SKM-1 treated with dmso at 0.1 percent for 144 hours (cell line): ENCODE measurements at regions not wholly inside any gene's neighbourhood (a gene's known extent, or its start where the extent isn't known, plus 50 kb on each side); places are given as distances from the start of the nearest gene placed in this dataset.
A peak's percentile ranks its signal among the peaks of the same experiment; 100 is the strongest.

Source experiments
- DNase-seq: peaks from one replicate; lab custom pipeline; 2025; ENCODE audit not compliant: unreplicated experiment; lab: John Stamatoyannopoulos, UW

DNA sequence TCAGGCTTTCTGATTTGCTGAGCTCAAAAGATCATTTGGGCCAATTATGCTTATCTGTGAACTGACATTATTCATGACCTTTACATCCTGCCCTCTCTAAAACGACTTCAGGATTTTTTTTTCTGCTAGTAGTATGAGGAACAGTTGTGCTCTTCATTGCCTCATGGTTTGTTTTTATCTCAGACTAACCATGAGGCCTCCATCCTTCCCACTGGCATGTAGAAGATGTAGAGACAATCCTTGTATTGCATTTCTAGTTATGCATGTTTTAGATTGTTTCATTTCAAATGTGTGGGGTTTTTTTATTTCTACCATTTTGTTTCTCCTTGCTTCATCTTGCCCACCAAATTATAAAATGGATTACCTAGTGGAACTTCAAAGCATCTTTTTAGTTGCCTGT, 82.8 kb upstream of the C1orf87 start:
- DNase-seq, result no peak

DNA sequence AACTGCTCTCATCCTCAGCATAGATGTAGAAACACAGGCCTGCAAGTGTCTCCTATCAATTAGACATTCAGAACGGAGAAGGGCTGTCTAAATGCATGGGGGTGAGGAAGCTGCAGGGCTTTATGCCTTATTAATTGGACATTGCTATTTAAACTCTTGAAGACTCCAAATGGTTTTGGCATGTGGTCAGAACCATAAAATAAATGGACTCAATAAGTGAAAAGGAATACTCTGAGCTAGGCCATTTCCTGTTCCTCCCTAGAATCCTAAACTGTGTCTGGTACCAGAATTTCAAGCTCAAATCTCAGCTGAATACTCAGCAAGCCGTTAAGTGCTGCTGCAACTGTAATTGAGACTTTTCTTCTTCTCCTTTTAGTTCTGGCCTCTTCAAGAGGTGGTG, 80.4 kb upstream of the C1orf87 start:
- no peak for DNase-seq

DNA sequence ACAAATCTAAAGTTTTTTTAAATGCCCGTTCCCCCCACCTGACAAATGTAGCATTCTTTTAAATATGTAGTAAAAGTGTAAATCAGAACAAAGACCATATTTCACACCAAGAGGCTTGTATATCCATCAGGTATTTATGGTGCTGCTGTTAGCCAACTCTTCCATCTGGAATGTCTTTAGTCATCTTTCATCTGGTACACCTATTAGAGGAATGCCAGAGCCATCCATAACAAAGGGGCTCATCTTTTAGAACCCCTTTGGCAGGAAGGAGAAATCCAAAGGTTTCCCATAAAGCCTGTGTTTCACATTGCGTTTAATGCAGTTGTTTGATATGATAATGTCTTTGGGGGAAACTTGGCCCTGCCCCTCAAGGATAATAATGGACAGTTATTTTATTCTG, 79.3 kb upstream of the C1orf87 start:
- no peak for DNase-seq

DNA sequence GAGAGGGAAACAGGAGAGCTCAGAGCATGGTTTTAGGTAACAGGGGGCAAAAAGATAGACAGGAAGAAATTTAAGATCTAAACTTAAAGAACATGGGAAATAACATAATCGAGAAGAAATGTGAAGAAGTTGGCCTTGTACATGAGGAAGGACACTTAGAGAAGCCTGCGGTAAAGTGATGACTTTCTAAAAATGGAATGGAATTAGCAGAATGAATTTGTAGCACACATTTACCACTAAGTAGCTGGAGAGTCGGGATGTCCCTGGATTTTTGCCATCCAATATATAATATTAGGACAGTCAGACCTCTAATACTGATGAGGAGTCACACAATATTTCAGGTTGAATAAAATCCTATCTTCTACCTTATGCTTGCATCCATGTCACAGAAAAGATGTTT, 77.7 kb upstream of the C1orf87 start:
- no peak for DNase-seq

DNA sequence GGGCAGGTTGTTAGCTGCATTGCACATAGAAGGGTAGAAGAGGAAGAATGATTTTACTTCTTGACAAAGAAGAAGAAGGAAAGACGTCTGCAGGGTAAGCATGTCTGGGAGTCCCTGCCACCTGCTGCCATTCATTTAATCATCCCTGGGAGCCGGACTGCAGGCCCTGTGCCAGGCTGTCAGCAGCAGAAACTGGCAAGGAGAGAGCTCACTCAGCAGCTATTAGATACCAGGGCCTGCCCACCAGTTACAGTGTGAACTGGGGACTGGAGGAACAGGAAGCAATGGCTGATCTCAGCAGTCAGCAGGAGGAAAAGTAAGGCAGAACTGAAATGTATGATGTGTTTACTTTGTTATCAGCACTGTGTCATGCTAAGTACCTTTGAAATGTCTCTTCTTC, 75.7 kb upstream of the C1orf87 start:
- no peak for DNase-seq

DNA sequence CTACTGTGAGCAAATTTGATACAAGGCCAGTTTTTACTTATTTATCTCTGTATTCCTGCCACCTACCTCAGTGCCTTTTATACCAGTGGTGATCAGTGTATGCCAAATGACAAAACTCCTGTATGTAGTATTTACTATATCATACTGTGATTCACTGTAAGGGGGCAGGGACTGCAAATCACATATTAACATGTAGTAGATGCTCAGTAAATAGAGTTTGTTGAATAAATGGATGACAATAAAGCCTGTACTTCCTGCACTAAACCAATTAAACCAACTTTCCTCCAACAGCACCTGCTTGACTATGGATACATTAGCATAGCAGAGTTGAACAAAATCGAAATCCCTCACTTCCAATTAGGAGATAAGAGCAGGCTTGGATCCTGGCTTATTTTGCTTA, 73.3 kb upstream of the C1orf87 start:
- no peak for DNase-seq

DNA sequence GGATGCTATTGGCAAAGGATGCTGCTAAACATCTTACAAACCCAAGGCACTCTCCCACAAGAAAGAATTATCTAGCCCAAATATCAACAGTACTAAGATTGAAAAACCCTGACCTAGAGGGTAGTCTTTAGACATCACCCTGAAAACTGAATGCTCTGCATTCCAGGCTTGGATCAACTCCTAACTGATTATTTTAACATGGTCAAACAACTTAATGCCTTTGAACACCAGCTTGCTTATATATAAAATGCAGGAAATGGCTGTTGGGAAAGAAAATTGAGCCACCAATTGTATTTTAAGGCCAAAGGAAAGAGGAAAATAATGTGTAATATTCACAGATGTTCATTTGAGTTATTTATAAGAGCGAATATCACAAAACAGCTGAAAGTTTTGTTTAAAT, 72.2 kb upstream of the C1orf87 start:
- no peak for DNase-seq

DNA sequence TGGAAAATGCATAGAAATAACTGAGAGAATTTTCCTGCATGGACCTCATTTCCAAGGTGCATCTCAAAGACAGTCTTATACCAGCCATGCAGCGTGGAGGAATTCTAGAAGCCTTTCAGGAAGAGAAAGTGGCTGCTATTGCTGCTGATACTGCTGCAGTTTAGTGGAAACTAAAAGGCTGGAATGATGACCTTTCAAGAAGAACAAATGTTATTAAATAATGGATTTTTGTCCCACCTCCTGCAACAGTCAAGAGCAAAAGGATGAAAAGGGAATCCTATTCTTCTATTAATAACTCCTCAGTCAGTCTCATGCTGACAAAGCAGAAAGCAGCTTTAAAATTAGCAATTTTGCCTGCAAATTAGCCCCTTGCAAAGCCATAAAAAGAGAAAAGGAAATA, 68.2 kb upstream of the C1orf87 start:
- DNase-seq, result no peak

DNA sequence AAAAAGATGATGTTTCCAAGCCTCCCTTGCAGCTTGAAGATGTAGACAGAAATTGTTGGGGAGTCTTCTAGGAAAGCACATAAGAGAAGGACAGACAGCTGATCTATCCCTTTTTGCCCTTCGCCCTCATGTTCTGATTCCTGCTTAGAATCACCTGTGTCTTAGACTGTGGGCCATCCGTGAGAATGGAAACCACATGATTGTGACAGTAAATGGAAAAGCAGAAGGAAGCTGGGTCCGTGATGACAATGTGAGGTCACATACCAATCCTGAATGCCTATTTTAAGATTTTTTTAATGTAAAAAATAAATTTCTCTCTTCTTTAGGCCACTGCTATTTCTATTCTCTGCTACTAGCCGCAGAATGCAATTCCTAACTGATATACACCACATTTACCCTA, 67.7 kb upstream of the C1orf87 start:
- DNase-seq, result no peak

DNA sequence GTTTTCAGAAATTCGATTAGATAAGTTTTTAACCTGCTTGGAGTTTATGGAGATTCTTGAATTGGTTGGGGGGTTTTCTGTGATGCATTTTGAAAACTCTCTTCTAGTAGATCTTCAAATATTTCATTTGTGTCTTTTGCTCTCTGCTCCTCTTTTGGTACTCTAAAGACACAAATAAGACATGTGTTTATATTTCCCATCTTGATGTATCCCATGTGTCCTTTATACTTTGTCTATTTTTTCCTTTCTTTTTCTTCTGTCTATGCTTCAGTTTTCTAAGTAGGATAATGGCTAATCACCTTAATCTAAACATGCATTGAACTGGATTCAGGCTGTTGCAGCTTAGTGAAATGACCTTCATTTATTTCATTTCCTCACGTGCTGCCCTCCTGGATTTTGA, 63.8 kb upstream of the C1orf87 start:
- no peak for DNase-seq

DNA sequence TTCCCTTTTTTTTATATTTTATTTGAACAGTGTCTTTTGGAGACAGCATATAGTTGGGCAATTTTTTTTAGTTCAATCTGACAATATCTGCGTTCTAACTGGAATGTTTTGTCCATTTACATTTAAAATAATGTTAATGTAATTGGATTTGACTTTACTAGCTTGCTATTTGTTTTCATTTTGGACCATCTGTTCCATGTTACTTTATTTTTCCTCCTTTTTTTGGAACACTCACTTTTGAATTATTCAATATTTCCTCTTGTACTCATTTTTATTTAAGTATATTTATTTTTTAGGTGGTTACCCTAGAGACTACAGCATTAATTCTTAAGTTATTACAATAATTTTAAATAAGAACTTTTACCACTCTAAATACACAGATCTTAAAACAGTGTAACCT, 62.8 kb upstream of the C1orf87 start:
- no peak for DNase-seq

DNA sequence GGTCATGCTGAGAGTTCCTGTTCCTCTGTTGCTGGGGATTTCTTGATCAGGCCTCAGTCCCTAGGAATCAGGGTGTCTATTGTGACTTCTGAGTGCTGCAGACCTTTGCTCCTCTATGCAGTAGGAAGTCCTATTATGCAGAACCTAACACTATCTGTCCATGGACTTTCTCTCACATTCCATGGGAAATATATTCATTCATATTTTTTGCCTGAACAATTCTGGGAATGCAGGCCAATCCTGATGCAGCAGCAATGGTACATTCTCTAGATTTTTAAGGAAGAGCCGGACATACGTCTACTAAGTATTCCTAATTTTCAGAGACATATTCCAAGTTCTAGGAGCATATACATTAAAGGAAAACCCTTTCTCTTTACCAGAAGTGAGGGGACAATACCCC, 61.1 kb upstream of the C1orf87 start:
- DNase-seq, result no peak

DNA sequence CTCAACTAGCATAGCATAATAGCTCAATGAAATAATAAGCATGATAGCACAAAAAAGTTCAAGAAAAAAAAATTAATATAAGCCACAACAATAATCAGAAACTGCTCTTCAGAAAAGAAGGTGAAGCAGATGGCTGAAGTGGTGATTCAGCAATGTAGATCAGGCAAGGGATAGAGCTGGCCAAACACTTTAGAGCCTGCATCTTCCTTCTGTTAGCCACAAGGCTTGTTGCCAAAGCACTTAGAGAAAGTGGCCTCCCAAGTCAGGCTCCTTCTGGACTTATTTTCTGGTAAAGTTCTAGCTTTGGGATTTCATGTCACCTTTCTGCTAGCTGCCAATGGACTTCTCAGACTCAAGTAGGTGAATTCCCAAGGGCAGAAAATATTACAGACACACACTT, 60.3 kb upstream of the C1orf87 start:
- no peak for DNase-seq

DNA sequence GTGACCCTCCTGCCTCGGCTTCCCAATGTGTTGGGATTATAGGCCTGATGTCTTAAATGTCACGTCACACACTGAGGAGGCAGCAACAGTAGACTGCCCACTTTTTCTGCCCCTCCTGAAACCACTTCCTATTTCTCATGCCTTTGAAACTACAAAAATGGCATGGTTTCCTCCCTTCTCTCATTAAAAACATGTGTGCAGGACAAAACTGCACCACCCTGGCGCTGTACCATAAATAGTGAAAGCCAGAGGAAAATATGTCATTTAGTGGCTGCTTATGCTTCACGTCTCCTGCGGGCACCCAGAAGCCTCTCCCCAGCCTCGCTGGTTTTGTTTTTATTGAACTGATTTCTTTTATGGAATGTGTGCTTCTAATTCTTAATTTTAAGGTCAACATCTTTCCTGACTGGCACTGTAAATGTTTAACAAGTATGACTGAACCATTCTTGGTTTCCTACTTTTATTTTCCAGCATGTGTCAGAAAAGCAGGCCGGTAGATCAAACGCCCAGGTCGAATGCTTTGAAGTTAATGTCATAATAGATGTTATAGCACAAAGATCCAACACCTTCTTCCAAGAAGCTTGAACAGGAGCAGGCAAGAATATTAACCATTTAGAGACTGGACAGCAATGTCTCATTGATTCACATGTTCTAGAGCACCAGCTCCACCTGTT, 59.6 kb upstream of the C1orf87 start:
- DNase-seq, result peak; percentile 18

DNA sequence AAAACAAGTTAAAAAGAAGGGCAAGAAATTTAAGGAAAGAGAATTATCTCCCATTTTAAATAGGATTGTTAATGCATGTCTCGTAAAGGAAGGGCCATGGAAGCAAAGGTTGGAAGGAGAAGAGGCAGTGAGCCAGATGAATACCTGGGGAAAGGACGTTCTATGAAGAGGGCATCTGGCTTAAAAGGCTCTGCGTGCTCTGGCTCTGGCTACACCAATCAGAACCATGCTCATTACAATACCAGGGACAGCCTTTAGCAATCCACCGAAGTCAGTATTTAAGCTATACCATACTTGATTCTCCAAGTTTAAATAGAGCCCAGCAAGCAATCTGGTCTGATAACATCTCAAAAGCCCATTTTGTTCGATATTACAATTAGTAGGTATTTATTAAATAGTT, 58.5 kb upstream of the C1orf87 start:
- no peak for DNase-seq

DNA sequence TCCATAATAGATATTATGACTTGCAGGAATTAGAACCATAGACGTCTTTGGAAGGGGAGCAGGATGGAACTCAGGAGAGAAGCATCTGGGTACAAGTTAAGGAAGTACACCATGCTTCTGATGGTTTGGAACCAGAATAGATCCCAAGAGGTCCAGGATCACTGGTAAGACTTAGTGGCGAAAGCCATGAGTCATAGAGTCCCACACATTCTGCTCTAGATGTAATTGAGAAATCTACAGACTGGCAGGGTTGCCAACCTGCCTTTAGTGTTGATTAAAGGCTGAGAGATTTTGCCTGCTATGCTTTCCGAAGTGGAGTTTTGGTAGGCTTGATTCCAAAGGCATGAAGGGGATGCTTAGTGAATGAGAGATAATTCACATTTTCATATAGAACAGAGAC, 57.1 kb upstream of the C1orf87 start:
- DNase-seq, result no peak

DNA sequence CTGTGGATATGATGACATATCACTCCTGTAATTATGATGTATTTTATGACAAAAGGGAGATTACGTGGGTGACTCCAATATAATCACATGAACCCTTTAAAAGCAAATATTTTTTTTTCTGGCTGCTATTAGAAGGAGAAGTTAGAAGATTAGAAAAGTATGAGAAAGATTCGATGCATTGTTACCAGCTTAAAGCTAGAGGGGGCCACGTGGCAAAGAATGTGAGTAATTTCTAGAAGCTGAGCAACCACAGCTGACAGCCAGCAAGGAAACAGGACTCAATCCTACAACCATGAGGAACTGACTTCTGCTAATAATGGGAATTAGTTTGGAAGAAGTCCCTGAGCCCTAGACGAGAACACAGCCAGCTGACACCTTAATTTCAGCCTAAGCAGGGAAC, 56.3 kb upstream of the C1orf87 start:
- no peak for DNase-seq

DNA sequence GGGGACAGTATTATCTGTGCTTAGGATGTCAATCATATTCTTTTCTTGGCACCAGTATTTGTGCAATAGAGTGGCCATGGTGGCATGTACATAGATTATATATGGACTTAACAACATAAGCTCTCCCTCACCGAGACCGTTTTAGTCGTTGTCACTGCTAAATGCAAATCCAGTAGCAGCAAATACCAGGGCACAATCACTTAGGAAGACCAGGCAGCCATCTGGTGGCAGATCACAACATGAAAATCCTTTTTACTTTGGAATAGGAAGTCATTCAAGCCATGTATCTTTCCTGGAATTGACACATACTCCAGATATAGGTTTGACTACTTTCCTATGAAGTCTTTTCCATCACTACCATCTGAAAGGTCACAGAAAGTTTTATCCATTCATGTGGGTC, 53.2 kb upstream of the C1orf87 start:
- DNase-seq, result no peak
